Pancreas (tissue), 10 donors: ENCODE measurements at regions not wholly inside any gene's neighbourhood (a gene's known extent, or its start where the extent isn't known, plus 50 kb on each side); places are given as distances from the start of the nearest gene placed in this dataset.

Experiments
- ATAC-seq, 4 donors: fragments of 200-7000 bp; cut with Tn5 transposase; one replicate each; pipeline versions ENCODE4 v1.8.0 to v1.9.1; 2020; ENCODE audit warnings: mild to moderate bottlenecking in 4 of 4, moderate library complexity in 4 of 4
- DNase-seq, 6 donors: peaks; one replicate each; pipeline ENCODE4 v3.0.0-alpha.2; 2020
- FAIRE-seq: peaks from 2 replicates; lab custom pipeline; 2012; peaks lifted over from hg19 to GRCh38; lab: Jason Lieb, UNC
- H3K27ac ChIP-seq, 4 donors: fragments of 200-600 bp; sonication (generic); 1 replicate in 3 of 4; 2 replicates in 1 of 4; pipeline versions ENCODE4 v1.5.0 to v1.8.0; 2020
- H3K27me3 ChIP-seq, 4 donors: fragments of 200-600 bp; one replicate each; pipeline ENCODE4 v1.8.0; 2021
- H3K36me3 ChIP-seq, 3 donors: fragments of 200-600 bp; sonication (generic) in 1 of 3; one replicate each; pipeline versions ENCODE4 v1.5.0 to v1.8.0; 2020 to 2021
- H3K4me1 ChIP-seq, 3 donors: fragments of 200-600 bp; one replicate each; pipeline ENCODE4 v1.8.0; 2021
- H3K4me3 ChIP-seq, 4 donors: fragments of 200-600 bp; sonication (generic) in 2 of 4; one replicate each; pipeline versions ENCODE4 v1.5.0 to v1.8.0; 2020 to 2021
- H3K9me3 ChIP-seq, 4 donors: fragments of 200-600 bp; one replicate each; pipeline ENCODE4 v1.8.0; 2021
- WGBS, 2 donors: extraction: QIAGEN DNeasy Blood & Tissue Kit; methylation state at CpG; one replicate each; pipeline ENCODE4 v1.1.7; 2013; 5-methylcytosine and 5-hydroxymethylcytosine counted together
- intact Hi-C, 3 donors: fragments of 100-400 bp; cut with DNase I; formaldehyde crosslinking; loops; one replicate each; pipeline versions ENCODE4 v1.11.1 to v1.14.2; 2022
- TF ChIP-seq, protein P1 (sequence below), 4 donors: fragments of 200-600 bp; sonication (generic) in 3 of 4; IDR thresholded peaks; one replicate each; pipeline versions ENCODE4 v1.5.0 to v1.8.0; 2021; ENCODE audit warnings: antibody characterized with exemption in 4 of 4
- donor health status: healthy with polysubstance abuse.
- donor health status: DM: no; HTN: no; CAD: no; lungs with moderate emphysema.
- donor health status: DM: no; HTN: no; CAD: no.
- donor health status: control.
- donor health status: control.
- donor health status: Bipolar disorder and iron deficiency.
- donor health status: DM: yes; HTN: yes; CAD: no.
- donor health status: DM: no; HTN: no; CAD: no.
- donor health status: DM: no; HTN: no; CAD: no.
- donor health status: DM: yes; HTN: yes; CAD: no.

DNA sequence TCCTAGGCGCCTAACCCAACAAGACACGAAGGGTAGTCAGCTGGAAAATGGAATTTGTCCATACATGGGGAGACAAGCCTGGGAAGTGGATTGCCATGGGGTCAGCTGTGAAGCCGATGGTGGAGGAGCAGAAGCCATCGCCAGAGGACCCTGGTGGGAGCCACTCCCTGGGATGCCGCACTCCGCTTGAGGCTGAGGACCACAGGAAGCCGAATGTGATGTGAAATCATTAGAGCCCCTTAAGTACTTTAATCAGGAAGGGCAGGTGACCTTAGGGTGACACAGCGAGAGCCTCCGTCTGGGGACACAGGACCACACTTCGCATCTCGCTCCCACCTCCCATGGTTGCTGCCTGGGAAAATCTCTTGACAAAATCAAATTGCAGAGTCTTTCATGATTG lies 614.6 kb upstream of the MGMT start:
- peaks cover 0 to 6% (median 0%) of the 10 kb centered on the region in 3 donors for H3K4me1 ChIP-seq
- intact Hi-C loops: no loop called here
- no peak overlapping the region for H3K4me3 ChIP-seq
- DNase-seq (no peak), FAIRE-seq (no peak), ATAC-seq (no peak)
- H3K36me3 ChIP-seq: no peaks in the 10 kb centered on the region
- no peaks in the 10 kb centered on the region for H3K27me3 ChIP-seq
- WGBS, 2 donors: 85 to 94% methylated on average over 11 of the region's 11 CpGs
- no peaks in the 10 kb centered on the region for H3K9me3 ChIP-seq
- no peak overlapping the region for H3K27ac ChIP-seq
- TF ChIP-seq, protein P1, sequence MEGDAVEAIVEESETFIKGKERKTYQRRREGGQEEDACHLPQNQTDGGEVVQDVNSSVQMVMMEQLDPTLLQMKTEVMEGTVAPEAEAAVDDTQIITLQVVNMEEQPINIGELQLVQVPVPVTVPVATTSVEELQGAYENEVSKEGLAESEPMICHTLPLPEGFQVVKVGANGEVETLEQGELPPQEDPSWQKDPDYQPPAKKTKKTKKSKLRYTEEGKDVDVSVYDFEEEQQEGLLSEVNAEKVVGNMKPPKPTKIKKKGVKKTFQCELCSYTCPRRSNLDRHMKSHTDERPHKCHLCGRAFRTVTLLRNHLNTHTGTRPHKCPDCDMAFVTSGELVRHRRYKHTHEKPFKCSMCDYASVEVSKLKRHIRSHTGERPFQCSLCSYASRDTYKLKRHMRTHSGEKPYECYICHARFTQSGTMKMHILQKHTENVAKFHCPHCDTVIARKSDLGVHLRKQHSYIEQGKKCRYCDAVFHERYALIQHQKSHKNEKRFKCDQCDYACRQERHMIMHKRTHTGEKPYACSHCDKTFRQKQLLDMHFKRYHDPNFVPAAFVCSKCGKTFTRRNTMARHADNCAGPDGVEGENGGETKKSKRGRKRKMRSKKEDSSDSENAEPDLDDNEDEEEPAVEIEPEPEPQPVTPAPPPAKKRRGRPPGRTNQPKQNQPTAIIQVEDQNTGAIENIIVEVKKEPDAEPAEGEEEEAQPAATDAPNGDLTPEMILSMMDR (IDR thresholded peaks at IDR 0.05): no peak

DNA sequence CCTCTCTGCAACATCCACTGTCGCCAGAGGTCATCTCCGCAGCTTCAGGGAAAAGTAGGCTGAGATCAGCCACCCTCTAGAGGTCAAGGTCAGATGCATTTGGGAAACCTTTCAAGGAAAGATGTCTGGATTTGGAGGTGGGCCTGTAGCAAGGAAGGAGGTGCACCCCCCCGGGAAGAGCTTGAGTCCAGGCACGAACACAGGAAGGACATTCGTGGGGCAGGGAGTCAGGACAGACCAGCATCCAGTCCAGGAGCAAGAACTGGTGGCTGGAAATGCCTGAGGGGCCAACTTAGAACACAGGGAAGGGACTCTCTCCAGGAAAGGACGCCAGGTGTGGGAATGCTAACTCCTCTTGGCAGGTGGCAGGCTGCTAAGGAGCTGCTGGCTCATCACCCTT lies 614.1 kb upstream of the MGMT start:
- no peaks in the 10 kb centered on the region for H3K27me3 ChIP-seq
- no peak overlapping the region for H3K27ac ChIP-seq
- no peaks in the 10 kb centered on the region for H3K36me3 ChIP-seq
- H3K4me3 ChIP-seq: no peak overlapping the region
- ATAC-seq: no peak
- peaks cover 0 to 6% (median 0%) of the 10 kb centered on the region in 3 donors for H3K4me1 ChIP-seq
- FAIRE-seq: no peak
- H3K9me3 ChIP-seq: no peaks in the 10 kb centered on the region
- DNase-seq: no peak
- TF ChIP-seq, protein P1 (IDR thresholded peaks at IDR 0.05): no peak
- 68 to 89% methylated on average over 6 of the region's 6 CpGs for WGBS, 2 donors
- intact Hi-C loops: no loop called here

DNA sequence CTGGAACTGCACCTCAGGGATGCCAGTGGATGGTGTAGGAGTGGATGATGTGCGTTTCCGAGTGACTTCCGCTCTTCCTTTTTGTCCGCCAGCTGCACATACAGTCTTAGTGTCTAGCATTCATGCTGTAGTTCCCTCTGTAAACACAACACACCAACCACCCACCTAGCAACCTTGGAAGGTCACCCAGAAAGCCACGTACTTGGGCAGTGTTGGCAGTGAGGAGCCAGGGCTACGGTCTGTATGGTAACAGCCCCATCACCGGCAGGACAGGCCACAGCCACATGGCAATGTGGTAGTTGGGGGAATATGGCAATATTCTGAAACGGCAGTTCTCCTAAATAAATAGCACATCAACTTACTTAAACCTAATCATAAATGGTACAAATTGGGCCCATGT lies 613.5 kb upstream of the MGMT start:
- 74 to 85% methylated on average over 8 of the region's 8 CpGs for WGBS, 2 donors
- H3K27me3 ChIP-seq: no peaks in the 10 kb centered on the region
- H3K4me3 ChIP-seq: no peak overlapping the region
- TF ChIP-seq, protein P1 (IDR thresholded peaks at IDR 0.05): no peak
- DNase-seq: no peak
- H3K9me3 ChIP-seq: no peaks in the 10 kb centered on the region
- no peak overlapping the region for H3K27ac ChIP-seq
- intact Hi-C loops: no loop called here
- no peak for ATAC-seq
- peaks cover 0 to 6% (median 0%) of the 10 kb centered on the region in 3 donors for H3K4me1 ChIP-seq
- no peaks in the 10 kb centered on the region for H3K36me3 ChIP-seq
- FAIRE-seq: no peak

DNA sequence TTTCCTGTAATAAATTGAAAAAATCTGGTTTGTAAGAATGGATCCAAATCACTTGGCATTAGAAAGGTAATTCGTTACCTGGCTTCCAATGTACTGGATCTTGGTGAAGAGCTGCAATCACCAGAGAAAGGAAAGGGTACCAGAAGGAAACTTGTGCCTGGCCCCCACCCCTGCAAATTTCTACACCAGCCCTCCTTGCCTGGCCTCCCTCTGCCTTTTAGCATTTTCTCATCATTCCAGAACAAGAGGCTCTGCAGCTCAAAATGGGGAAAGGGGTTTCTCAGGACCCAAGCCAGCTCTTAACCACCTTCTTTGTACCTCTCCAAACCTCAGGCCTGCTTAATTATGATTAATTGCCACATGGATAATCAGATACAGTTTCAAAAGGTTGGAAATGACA lies 612.8 kb upstream of the MGMT start:
- ATAC-seq (no peak), FAIRE-seq (no peak), DNase-seq (no peak)
- 78 to 83% methylated on average over 1 of the region's 1 CpG for WGBS, 2 donors
- Histone ChIP-seq H3K27me3 (no peaks in the 10 kb centered on the region), H3K4me3 (no peak overlapping the region), H3K4me1 (peaks cover 0 to 6% (median 0%) of the 10 kb centered on the region in 3 donors), H3K36me3 (no peaks in the 10 kb centered on the region), H3K27ac (peak overlapping the region in 1 of 4 donors; percentile 51), H3K9me3 (no peaks in the 10 kb centered on the region)
- intact Hi-C loops: no loop called here
- TF ChIP-seq, protein P1 (IDR thresholded peaks at IDR 0.05): no peak

DNA sequence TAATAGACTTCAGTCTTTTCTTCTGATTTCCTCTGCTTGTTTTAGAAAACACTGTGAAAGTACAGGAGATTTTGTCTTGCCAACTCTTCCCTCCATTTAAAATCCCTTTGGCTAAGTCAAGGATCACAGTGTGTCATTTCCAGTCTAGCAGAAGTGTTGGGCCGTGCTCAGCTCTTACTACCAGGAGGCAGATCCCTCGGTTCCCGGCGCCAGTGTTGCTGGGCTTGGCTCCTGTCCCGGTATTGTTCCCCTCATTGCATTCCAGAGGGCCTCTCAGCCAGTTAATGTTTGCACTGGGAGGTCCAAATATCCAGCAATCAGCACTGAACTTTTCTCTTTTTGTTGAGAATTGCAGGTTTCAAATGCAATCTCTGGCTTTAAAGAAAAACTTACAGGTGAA lies 612.1 kb upstream of the MGMT start:
- H3K9me3 ChIP-seq: no peaks in the 10 kb centered on the region
- no peaks in the 10 kb centered on the region for H3K36me3 ChIP-seq
- WGBS, 2 donors: 4 to 8% methylated on average over 5 of the region's 5 CpGs
- intact Hi-C loops: no loop called here
- H3K27ac ChIP-seq: peak overlapping the region in 3 of 4 donors; percentile 18 to 51 (median 23)
- H3K4me1 ChIP-seq: peaks cover 0 to 6% (median 0%) of the 10 kb centered on the region in 3 donors
- no peak overlapping the region for H3K4me3 ChIP-seq
- DNase-seq (peak; percentile 50 to 82 (median 68)), FAIRE-seq (no peak), ATAC-seq (peak; percentile 79 to 95 (median 90))
- H3K27me3 ChIP-seq: no peaks in the 10 kb centered on the region
- TF ChIP-seq, protein P1 (IDR thresholded peaks at IDR 0.05): no peak
